Jurkat, Clone E6-1 (cell line): ENCODE measurements at regions not wholly inside any gene's neighbourhood (a gene's known extent, or its start where the extent isn't known, plus 50 kb on each side); places are given as distances from the start of the nearest gene placed in this dataset.
"Not testable (repeated sequence)": the region's sequence is repeated elsewhere in the genome, so short reads cannot be mapped to it uniquely, and the experiment has no call there.

Source experiments
- DNase-seq: peaks from one replicate; pipeline ENCODE4 v3.0.0-alpha.2; 2011; ENCODE audit warnings: low read depth, low spot score
- H3K4me3 ChIP-seq: 2 replicates; pipeline ENCODE4 v1.5.1; 2011; ENCODE audit warnings: mild to moderate bottlenecking, low read length, control low read depth, moderate library complexity

- no peak for DNase-seq
- no peak overlapping the region for H3K4me3 ChIP-seq
Measured at GRCh38 chr22:27580311-27580897, 221.2 kb downstream of the MN1 start.

DNA sequence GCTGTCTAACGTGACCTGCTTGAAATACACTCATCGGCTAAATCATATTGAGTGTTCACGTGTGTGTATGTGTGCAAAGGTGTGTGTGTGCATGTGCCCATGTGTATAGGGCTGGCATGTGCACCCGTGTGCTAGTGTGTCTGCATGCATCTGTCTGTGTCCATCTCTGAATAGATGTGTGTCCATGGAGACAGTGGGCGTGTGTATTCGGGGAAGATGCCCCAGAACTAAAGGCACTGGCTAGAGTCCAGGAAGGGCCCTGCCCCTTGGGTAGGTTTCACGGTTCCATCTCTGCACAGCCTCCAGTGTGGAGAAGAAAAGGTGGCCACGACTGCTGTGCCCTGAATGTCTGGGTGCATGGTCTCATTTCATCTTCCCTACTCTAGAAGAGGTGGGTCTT is 220.3 kb downstream of the MN1 start:
- no peak for DNase-seq
- no peak overlapping the region for H3K4me3 ChIP-seq

- H3K4me3 ChIP-seq, result no peak overlapping the region
- no peak for DNase-seq
Measured at GRCh38 chr22:27581688-27582087, 219.9 kb downstream of the MN1 start.

DNA sequence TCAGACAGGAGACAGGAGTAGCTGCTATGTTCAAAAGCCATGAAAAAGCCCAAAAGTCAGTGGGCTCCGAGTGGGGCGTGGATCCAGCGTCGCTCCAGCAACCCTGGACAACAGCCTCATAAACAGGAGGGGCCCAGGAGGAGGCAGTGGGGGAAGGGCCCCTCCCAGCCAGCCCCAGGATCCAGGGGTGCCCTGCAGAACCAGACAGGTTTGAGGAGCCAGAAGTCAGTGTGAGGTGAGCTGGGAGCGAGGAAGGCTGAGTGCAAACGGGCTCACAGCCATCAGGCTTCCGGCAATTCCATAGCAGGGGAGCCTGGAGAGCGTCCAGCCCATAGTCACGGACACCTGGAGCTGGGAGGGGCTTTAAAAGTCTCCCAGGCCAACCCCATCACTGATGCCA is 217.7 kb downstream of the MN1 start:
- H3K4me3 ChIP-seq, result no peak overlapping the region
- no peak for DNase-seq

DNA sequence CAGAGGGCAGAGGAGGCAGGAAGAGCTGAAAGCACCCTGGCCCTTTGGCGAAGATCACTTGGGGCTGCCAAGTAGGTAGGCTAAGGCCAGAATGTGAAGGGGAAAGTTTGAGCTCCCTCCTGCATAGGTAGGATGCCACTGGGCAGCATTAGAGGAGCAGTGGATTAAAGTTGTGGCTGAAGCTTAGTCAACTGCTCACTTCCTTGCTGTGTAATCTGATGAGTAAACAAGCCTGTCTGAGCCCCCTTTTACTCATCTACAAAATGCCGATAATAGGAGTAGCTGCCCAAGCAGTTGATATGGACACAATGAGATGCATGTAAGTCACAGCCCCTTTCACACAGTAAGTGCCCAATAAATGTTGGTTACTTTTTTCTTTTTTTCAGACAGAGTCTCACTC is 216.4 kb downstream of the MN1 start:
- no peak for DNase-seq
- H3K4me3 ChIP-seq, result no peak overlapping the region

- H3K4me3 ChIP-seq, result no peak overlapping the region
- no peak for DNase-seq
Measured at GRCh38 chr22:27588268-27588667, 213.3 kb downstream of the MN1 start.

DNA sequence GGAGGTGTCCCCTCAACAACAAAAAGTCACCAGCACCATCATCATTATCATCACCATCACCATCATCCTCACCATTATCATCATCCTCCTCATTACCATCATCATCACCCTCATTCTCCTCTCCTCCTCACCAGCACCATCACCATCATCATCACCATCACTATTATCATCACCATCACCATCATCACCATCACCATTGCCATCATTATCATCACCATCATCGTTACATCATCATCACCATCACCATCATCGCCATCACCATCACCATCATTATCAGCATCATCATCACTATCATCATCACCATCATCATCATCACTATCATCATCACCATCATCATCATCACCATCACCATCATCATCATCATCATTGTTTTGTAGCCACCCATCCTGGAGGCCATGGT is 212.6 kb downstream of the MN1 start:
- H3K4me3 ChIP-seq, result no peak overlapping the region
- no peak for DNase-seq

- no peak overlapping the region for H3K4me3 ChIP-seq
- no peak for DNase-seq
Measured at GRCh38 chr22:27591060-27591459, 210.5 kb downstream of the MN1 start.

DNA sequence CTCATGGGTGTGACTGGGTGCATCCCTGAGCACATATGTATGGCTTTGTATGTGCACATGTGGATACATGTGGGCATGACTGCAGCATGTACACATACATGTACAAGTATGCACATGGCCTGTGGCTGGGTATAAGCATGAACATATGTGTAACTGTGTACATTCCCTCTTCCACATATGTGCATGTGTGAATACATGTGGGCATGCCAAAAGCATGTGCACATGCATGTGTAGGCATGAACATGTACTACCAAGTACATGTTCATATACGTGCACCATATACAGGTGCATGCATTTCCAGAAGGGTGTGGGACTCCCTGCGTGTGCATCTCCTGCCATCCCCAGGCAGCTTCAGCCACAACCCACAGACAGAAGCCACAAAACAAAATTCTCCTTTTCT is 208.2 kb downstream of the MN1 start:
- no peak for DNase-seq
- H3K4me3 ChIP-seq, result no peak overlapping the region

- DNase-seq, result no peak
- H3K4me3 ChIP-seq, result no peak overlapping the region
Measured at GRCh38 chr22:27594020-27594419, 207.5 kb downstream of the MN1 start.

- DNase-seq, result no peak
- no peak overlapping the region for H3K4me3 ChIP-seq
Measured at GRCh38 chr22:27594474-27595134, 207.0 kb downstream of the MN1 start.

- no peak overlapping the region for H3K4me3 ChIP-seq
- DNase-seq, result no peak
Measured at GRCh38 chr22:27596133-27596870, 205.3 kb downstream of the MN1 start.

DNA sequence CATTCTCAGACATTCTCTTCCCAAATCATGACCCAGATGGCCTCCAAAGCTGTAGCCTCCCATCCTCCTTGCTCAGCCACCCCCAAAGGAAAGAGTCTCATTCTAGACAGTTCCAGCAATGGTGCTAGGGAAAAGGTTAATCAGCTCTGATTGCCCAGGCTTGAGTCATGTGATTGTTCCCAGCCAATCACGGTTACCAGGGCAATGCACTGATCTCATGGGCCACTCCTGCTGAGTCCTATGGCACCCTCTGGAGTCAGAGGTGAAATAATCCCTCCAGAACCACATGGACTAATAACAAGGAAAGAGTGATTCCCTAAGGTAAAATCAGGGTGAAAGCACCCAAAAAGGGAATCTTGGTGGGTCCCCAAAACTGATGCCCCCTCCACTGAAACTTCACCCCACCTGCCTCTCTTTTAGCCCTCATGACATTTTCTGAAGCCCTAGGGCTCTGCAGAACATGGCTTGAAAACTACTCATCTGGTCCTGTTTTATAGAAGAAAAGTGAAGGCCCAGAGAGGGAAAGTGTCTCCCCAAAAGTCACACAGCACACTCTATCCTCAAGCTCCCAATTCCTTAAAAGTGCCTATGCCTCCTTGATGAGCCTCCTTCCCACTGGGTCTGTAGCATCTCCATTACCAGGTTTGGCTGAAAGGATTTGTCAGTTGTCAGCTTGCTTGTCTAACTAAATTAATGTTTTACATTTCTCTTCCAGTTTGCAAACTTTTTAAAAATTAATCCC is 203.7 kb downstream of the MN1 start:
- H3K4me3 ChIP-seq, result no peak overlapping the region
- no peak for DNase-seq

- H3K4me3 ChIP-seq, result no peak overlapping the region
- no peak for DNase-seq
Measured at GRCh38 chr22:27598792-27599191, 202.8 kb downstream of the MN1 start.

GRCh38 chr22:27601195-27601594 is 200.4 kb downstream of the MN1 start:
- H3K4me3 ChIP-seq, result no peak overlapping the region
- DNase-seq, result no peak

DNA sequence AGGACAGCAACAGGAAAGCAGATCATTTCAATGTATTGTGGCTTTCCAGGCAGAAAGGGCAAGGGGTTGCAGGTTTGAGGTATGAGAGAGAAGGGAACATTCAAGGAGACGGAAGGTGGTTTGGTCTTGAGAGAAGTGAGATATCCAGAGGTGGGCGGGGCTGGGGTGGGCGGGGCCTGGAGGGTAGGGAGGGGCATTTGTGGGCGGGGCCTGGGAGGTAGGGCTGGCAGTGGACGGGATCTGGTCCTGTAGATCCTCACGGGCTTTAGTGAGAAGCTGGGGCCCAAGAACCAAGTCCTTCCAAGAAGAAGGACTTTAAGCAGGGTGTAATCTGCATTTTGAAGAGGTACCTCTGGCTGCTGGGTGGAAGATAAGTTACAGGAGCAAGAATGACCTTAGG is 199.2 kb downstream of the MN1 start:
- no peak overlapping the region for H3K4me3 ChIP-seq
- DNase-seq, result no peak

- DNase-seq, result no peak
- H3K4me3 ChIP-seq, result no peak overlapping the region
Measured at GRCh38 chr22:27603111-27603799, 198.3 kb downstream of the MN1 start.

DNA sequence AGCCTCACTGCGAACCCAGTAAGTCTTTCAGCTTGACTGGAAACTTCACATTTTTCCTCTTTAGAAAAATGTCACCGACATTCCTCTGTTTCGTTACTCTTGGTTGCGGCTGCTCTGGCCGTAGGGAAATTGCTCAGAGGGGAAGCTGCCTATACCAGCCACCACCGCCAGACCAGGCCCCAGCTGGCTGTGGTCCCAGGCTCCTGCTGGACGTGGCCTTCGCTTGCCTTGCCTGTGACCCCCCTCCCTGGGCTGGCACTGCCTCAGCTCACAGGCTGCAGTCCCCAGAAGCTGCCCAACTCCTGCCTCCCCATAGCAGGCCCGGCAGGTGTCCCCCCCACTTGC is 197.8 kb downstream of the MN1 start:
- DNase-seq, result no peak
- no peak overlapping the region for H3K4me3 ChIP-seq

DNA sequence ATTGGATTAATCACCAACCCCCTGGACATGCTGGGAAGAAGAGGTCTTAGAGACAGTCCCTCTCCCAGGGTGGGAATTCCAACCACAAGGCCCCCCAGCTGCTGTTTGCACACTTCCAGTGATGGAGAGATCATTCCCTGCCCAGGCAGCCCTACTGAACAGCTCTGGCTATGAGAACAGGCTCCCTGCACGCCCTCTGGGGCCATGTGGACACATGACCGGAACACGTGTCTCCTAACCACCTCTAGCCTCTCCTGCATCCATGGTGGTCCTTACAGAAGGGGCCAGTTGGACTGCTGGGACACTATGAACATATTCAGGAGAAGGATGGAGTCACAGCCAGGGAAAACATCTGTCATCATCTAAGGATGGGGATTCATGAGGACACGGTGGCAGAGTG is 196.2 kb downstream of the MN1 start:
- no peak overlapping the region for H3K4me3 ChIP-seq
- no peak for DNase-seq

DNA sequence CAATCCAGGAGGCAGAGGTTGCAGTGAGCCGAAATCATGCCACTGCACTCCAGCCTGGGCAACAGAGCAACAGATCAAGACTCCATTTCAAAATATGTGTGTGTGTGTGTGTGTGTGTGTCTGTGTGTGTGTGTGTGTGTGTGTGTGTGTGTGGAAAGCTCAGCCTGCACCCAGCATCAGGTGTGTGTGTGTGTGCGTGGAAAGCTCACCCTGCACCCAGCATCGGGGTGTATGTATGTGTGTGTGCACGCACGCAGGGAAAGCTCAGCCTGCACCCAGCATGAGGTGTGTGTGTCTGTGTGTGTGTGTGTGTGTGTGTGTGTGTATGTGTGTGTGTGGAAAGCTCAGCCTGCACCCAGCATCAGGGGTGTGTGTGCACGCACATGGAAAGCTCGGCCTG is 193.8 kb downstream of the MN1 start:
- H3K4me3 ChIP-seq, DNase-seq: not testable (repeated sequence)
